Gastrocnemius medialis (tissue), 4 donors: ENCODE measurements at regions not wholly inside any gene's neighbourhood (a gene's known extent, or its start where the extent isn't known, plus 50 kb on each side); places are given as distances from the start of the nearest gene placed in this dataset.

Experiments used
- ATAC-seq, 2 donors: fragments of 150-250 bp; one replicate each; pipeline ENCODE4 v1.9.1; 2016
- DNase-seq, 2 donors: peaks; one replicate each; pipeline ENCODE4 v3.0.0-alpha.2; 2019
- H3K27ac ChIP-seq, 4 donors: fragments of 200-600 bp; sonication (generic); 1 replicate in 1 of 4; 2 replicates in 3 of 4; pipeline ENCODE4 v1.5.1; 2016 to 2018; ENCODE audit warnings: mild to moderate bottlenecking in 2 of 4, moderate library complexity in 1 of 4
- H3K27me3 ChIP-seq, 3 donors: fragments of 200-600 bp; sonication (generic) in 2 of 3; 1 replicate in 1 of 3; 2 replicates in 2 of 3; pipeline versions ENCODE4 v1.5.1 to v1.6.0; 2016 to 2019; ENCODE audit warnings: mild to moderate bottlenecking in 1 of 3, moderate library complexity in 1 of 3
- H3K36me3 ChIP-seq, 2 donors: fragments of 200-600 bp; sonication (generic) in 1 of 2; one replicate each; pipeline ENCODE4 v1.5.1; 2017 to 2018
- H3K4me1 ChIP-seq, 2 donors: fragments of 200-600 bp; sonication (generic) in 1 of 2; one replicate each; pipeline ENCODE4 v1.5.1; 2016 to 2017; ENCODE audit warnings: mild to moderate bottlenecking in 2 of 2
- H3K4me3 ChIP-seq, 4 donors: fragments of 200-600 bp; sonication (generic) in 3 of 4; 1 replicate in 1 of 4; 2 replicates in 3 of 4; pipeline ENCODE4 v1.5.1; 2016 to 2019; ENCODE audit warnings: mild to moderate bottlenecking in 2 of 4
- H3K9me3 ChIP-seq, 3 donors: fragments of 200-600 bp; sonication (generic) in 2 of 3; 1 replicate in 1 of 3; 2 replicates in 2 of 3; pipeline ENCODE4 v1.5.1; 2016 to 2019
- POLR2A ChIP-seq, 2 donors: fragments of 450-650 bp; IDR thresholded peaks; one replicate each; pipeline ENCODE4 v1.6.1; 2017; ENCODE audit warnings: antibody characterized with exemption in 2 of 2, mild to moderate bottlenecking in 2 of 2, moderate library complexity in 2 of 2
- in situ Hi-C, 4 donors: fragments of 200-750 bp; cut with MboI; loops; one replicate each; pipeline versions ENCODE4 v1.15.0 to v1.8.0; 2017; ENCODE audit warnings: low sequenced_read_pairs in 4 of 4
- intact Hi-C: fragments of 100-400 bp; cut with DNase I; formaldehyde crosslinking; loops from one replicate; pipeline ENCODE4 v1.15.1; 2023; ENCODE audit warnings: low total_unique reads
- TF ChIP-seq, protein P1 (sequence below), 5 experiments: fragments of 450-650 bp in 3 of 5; fragments of 200-600 bp in 2 of 5; sonication (generic) in 2 of 5; IDR thresholded peaks in 4 of 5; conservative IDR thresholded peaks in 1 of 5; 1 replicate in 4 of 5; 2 replicates in 1 of 5; pipeline ENCODE4 v1.5.1; 2016 to 2019; ENCODE audit warnings: antibody characterized with exemption in 5 of 5, mild to moderate bottlenecking in 3 of 5, moderate library complexity in 3 of 5

DNA sequence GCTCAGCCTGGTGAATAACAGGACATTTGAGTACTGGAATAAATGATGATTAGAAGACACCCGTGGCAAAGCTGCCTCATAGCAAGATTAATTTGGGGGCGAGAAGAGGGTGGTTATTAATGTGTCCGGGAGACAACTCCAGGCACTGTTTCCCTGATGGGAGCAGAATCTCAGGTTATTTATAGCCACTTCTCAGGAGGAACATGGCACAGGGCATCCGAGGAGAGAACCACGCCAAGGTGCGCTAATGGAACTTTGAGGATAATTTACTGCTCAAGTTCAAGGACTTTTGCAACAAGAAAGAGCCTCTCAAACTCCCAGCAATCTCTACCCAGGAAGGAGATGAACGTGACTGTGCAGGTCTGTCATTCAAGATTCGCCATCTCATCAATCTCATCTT is 362.5 kb upstream of the ERCC4 start:
- intact Hi-C loops (no loop called here), in situ Hi-C loops (no loop called here)
- Histone ChIP-seq H3K27me3 (peaks cover 0 to 3% (median 0%) of the 10 kb centered on the region in 3 donors), H3K27ac (no peak overlapping the region), H3K9me3 (no peaks in the 10 kb centered on the region), H3K4me3 (no peak overlapping the region), H3K36me3 (no peaks in the 10 kb centered on the region), H3K4me1 (no peaks in the 10 kb centered on the region)
- ATAC-seq = no peak
- no peak for DNase-seq
- no peak for TF ChIP-seq POLR2A (IDR thresholded peaks at IDR 0.05)
- TF ChIP-seq, protein P1, sequence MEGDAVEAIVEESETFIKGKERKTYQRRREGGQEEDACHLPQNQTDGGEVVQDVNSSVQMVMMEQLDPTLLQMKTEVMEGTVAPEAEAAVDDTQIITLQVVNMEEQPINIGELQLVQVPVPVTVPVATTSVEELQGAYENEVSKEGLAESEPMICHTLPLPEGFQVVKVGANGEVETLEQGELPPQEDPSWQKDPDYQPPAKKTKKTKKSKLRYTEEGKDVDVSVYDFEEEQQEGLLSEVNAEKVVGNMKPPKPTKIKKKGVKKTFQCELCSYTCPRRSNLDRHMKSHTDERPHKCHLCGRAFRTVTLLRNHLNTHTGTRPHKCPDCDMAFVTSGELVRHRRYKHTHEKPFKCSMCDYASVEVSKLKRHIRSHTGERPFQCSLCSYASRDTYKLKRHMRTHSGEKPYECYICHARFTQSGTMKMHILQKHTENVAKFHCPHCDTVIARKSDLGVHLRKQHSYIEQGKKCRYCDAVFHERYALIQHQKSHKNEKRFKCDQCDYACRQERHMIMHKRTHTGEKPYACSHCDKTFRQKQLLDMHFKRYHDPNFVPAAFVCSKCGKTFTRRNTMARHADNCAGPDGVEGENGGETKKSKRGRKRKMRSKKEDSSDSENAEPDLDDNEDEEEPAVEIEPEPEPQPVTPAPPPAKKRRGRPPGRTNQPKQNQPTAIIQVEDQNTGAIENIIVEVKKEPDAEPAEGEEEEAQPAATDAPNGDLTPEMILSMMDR (IDR thresholded peaks at IDR 0.05 in 4 of 5, conservative IDR thresholded peaks at IDR 0.05 in 1 of 5) = no peak

DNA sequence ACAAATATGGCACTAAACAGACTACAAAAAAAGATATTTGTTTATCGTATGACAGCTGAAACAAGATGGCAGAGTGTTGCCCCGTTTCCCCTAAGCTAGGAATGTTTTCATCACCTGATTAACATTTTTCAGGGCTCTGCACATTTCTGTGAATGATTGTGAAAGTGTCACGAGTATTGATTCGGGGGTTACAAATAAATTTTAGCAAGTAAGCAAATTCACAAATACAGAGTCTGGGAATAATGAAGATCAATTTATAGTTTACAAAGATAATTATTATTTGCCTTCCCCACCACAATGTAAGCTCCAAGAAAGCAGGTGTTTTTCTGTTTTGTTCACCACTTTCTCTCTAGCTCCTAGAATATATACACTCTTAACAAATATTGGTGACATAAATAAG is 361.2 kb upstream of the ERCC4 start:
- DNase-seq (no peak), ATAC-seq (no peak)
- intact Hi-C loops = no loop called here
- Histone ChIP-seq H3K4me1 (no peaks in the 10 kb centered on the region), H3K4me3 (no peak overlapping the region), H3K27me3 (peaks cover 0 to 3% (median 0%) of the 10 kb centered on the region in 3 donors), H3K36me3 (no peaks in the 10 kb centered on the region), H3K27ac (no peak overlapping the region), H3K9me3 (no peaks in the 10 kb centered on the region)
- no peak for TF ChIP-seq POLR2A (IDR thresholded peaks at IDR 0.05)
- TF ChIP-seq, protein P1 (IDR thresholded peaks at IDR 0.05 in 4 of 5, conservative IDR thresholded peaks at IDR 0.05 in 1 of 5) = no peak
- in situ Hi-C loops = no loop called here

GRCh38 chr16:13559624-13560023 is 360.3 kb upstream of the ERCC4 start:
- DNase-seq (no peak), ATAC-seq (no peak)
- Histone ChIP-seq H3K4me1 (no peaks in the 10 kb centered on the region), H3K4me3 (no peak overlapping the region), H3K27me3 (peaks cover 0 to 3% (median 0%) of the 10 kb centered on the region in 3 donors), H3K27ac (no peak overlapping the region), H3K9me3 (no peaks in the 10 kb centered on the region), H3K36me3 (no peaks in the 10 kb centered on the region)
- intact Hi-C loops (no loop called here), in situ Hi-C loops (no loop called here)
- TF ChIP-seq POLR2A (IDR thresholded peaks at IDR 0.05) = no peak
- TF ChIP-seq, protein P1 (IDR thresholded peaks at IDR 0.05 in 4 of 5, conservative IDR thresholded peaks at IDR 0.05 in 1 of 5) = no peak

DNA sequence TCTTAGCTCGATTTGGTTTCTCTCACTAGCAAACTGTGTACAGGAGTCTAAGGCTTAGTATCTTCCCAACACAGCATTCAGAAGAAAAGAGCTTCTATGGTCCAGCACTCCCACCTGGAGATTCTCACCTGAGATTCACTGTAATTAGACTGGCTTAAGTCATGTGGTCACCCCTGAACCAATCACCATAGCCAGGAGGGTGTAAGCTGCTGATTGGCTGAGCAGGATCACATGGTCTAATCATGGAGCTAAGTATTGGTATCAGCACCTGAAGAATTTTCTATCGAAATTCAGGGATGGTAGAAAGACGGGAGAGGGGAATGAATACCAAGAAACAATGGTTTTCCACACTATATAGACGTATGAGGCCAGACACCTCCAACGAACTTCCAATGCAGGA is 359.8 kb upstream of the ERCC4 start:
- Histone ChIP-seq H3K36me3 (no peaks in the 10 kb centered on the region), H3K9me3 (no peaks in the 10 kb centered on the region), H3K4me3 (no peak overlapping the region), H3K4me1 (no peaks in the 10 kb centered on the region), H3K27ac (no peak overlapping the region), H3K27me3 (peaks cover 0 to 3% (median 0%) of the 10 kb centered on the region in 3 donors)
- TF ChIP-seq POLR2A (IDR thresholded peaks at IDR 0.05) = no peak
- TF ChIP-seq, protein P1 (IDR thresholded peaks at IDR 0.05 in 4 of 5, conservative IDR thresholded peaks at IDR 0.05 in 1 of 5) = no peak
- ATAC-seq = no peak
- in situ Hi-C loops = no loop called here
- no peak for DNase-seq
- intact Hi-C loops = no loop called here
